ENCODE measurements at regions not wholly inside any gene's neighbourhood (a gene's known extent, or its start where the extent isn't known, plus 50 kb on each side); places are given as distances from the start of the nearest gene placed in this dataset.

GRCh38 chr3:195017151-195017550 is 253.8 kb downstream of the XXYLT1 start:
- TF ChIP-seq CTCF (IDR thresholded peaks at IDR 0.05; ENCODE audit: poor library complexity, severe bottlenecking), result no peak
- TF ChIP-seq MXI1 (conservative IDR thresholded peaks at IDR 0.05; ENCODE audit: poor library complexity, severe bottlenecking), result no peak
- no peak for TF ChIP-seq TAF1 (IDR thresholded peaks at IDR 0.05; ENCODE audit: low read depth)
- no peak for TF ChIP-seq SMC3 (conservative IDR thresholded peaks at IDR 0.05; ENCODE audit: poor library complexity)
- no peak for TF ChIP-seq EZH2 (IDR thresholded peaks at IDR 0.05; ENCODE audit: borderline replicate concordance, insufficient read depth, low read length, poor library complexity, severe bottlenecking)
- no peak for TF ChIP-seq RAD21 (conservative IDR thresholded peaks at IDR 0.05)
- TF ChIP-seq EP300 (conservative IDR thresholded peaks at IDR 0.05; ENCODE audit: poor library complexity, severe bottlenecking), result no peak
- no peak for TF ChIP-seq REST (IDR thresholded peaks at IDR 0.05; ENCODE audit: borderline replicate concordance)
- no peak for TF ChIP-seq POLR2AphosphoS5 (IDR thresholded peaks at IDR 0.05)
- Histone ChIP-seq H3K9me2 (ENCODE audit: insufficient read depth, low read length) (no peaks in the 10 kb centered on the region), H3K9ac (ENCODE audit: low read length) (no peak overlapping the region), H3K27me3 (ENCODE audit: insufficient read depth, low read depth, low read length) (no peaks in the 10 kb centered on the region), H3K79me2 (replicated peaks; ENCODE audit: insufficient read depth, low read length) (no peaks in the 10 kb centered on the region), H2AFZ (ENCODE audit: low read depth, low read length) (no peak overlapping the region), H3K4me2 (ENCODE audit: low read length) (no peak overlapping the region), H3K27ac (ENCODE audit: low read length) (no peak overlapping the region), H3K36me3 (ENCODE audit: insufficient read depth, low read length) (no peaks in the 10 kb centered on the region), H3F3A (ENCODE audit: insufficient read depth, low read length, poor library complexity, severe bottlenecking) (no peaks in the 10 kb centered on the region), H3K9me3 (ENCODE audit: low read length) (no peaks in the 10 kb centered on the region), H4K20me1 (ENCODE audit: insufficient read depth) (no peaks in the 10 kb centered on the region), H3K4me3 (ENCODE audit: low read length) (no peak overlapping the region)
